Body of pancreas (tissue), 4 donors: ENCODE measurements at regions not wholly inside any gene's neighbourhood (a gene's known extent, or its start where the extent isn't known, plus 50 kb on each side); places are given as distances from the start of the nearest gene placed in this dataset.

Source experiments
- CTCF ChIP-seq, 7 experiments: fragments of 450-650 bp in 4 of 7; fragments of 200-600 bp in 3 of 7; sonication (generic) in 3 of 7; IDR thresholded peaks; one replicate each; pipeline ENCODE4 v1.5.1; 2016 to 2019; ENCODE audit warnings: antibody characterized with exemption in 7 of 7
- POLR2A ChIP-seq, 3 donors: fragments of 450-650 bp; IDR thresholded peaks; one replicate each; pipeline ENCODE4 v1.6.1; 2016; ENCODE audit warnings: antibody characterized with exemption in 3 of 3, mild to moderate bottlenecking in 2 of 3

GRCh38 chr11:29319210-29319609 lies 697.6 kb downstream of the KCNA4 start:
- no peak for TF ChIP-seq CTCF (IDR thresholded peaks at IDR 0.05)
- TF ChIP-seq POLR2A (IDR thresholded peaks at IDR 0.05): no peak
